HCT116 (cell line): ENCODE measurements at regions not wholly inside any gene's neighbourhood (a gene's known extent, or its start where the extent isn't known, plus 50 kb on each side); places are given as distances from the start of the nearest gene placed in this dataset.

ENCODE experiments used
- ATAC-seq: fragments of 200-7000 bp; cut with Tn5 transposase; 2 replicates; pipeline ENCODE4 v1.9.1; 2020; ENCODE audit warnings: mild to moderate bottlenecking, moderate library complexity
- BruUV-seq: library from RNA; stranded (reverse); fragments of 400-500 nt; replicated peaks from 2 replicates; lab custom pipeline; 2021; lab: Mats Ljungman, UMichigan
- CTCF ChIA-PET: fragments of 300-600 bp; sonication (Branson Sonifier 250); formaldehyde crosslinking; loops from one replicate; lab custom pipeline; 2021; ENCODE audit warnings: antibody characterized with exemption; lab: Charles Lee
- POLR2A ChIA-PET: fragments of 300-600, 350-600 bp; sonication (Branson Sonifier 250); formaldehyde crosslinking; loops from one replicate; lab custom pipeline; 2021; ENCODE audit warnings: antibody characterized with exemption; lab: Charles Lee
- RAD21 ChIA-PET, 2 experiments: fragments of 300-600 bp; sonication (Branson Sonifier 250); formaldehyde crosslinking; loops; one replicate each; lab custom pipeline; 2023; ENCODE audit warnings: low total read pairs in 2 of 2; ENCODE audit not compliant: uncharacterized antibody in 2 of 2, unreplicated experiment in 2 of 2, low non-redundant PET in 1 of 2; lab: Charles Lee
- DNase-seq: peaks from one replicate; pipeline ENCODE4 v3.0.0-alpha.2; 2010; ENCODE audit warnings: low read depth, low spot score
- H2AFZ ChIP-seq: fragments of 200-600 bp; shearing (Covaris generic), sonication (generic); 2 replicates; pipeline ENCODE4 v1.6.1; 2017; ENCODE audit warnings: low read depth, mixed run types, mixed read lengths, antibody characterized with exemption, low read length; ENCODE audit not compliant: poor library complexity, severe bottlenecking
- H3K27ac ChIP-seq: 2 replicates; pipeline ENCODE4 v1.5.1; 2012; ENCODE audit warnings: low read depth, low read length
- H3K27me3 ChIP-seq: fragments of 200-600 bp; sonication (generic); 2 replicates; pipeline ENCODE4 v1.6.1; 2016; ENCODE audit warnings: mixed run types, low read length, mixed read lengths; ENCODE audit not compliant: insufficient read depth
- H3K36me3 ChIP-seq, 2 experiments: fragments of 200-500 bp in 1 of 2; fragments of 200-600 bp in 1 of 2; sonication (Bioruptor generic) in 1 of 2; sonication (generic) in 1 of 2; 2 replicates each; pipeline versions ENCODE4 v1.5.1 to v1.6.1; 2014 to 2016; ENCODE audit warnings: low read length in 2 of 2, inconsistent platforms in 1 of 2, mixed read lengths in 1 of 2, mixed run types in 1 of 2; ENCODE audit not compliant: insufficient read depth in 2 of 2, control insufficient read depth in 1 of 2
- H3K4me1 ChIP-seq, 2 experiments: fragments of 200-600 bp in 1 of 2; sonication (generic) in 1 of 2; 2 replicates each; pipeline versions ENCODE4 v1.5.1 to v1.6.1; 2012 to 2017; ENCODE audit warnings: low read length in 2 of 2, inconsistent platforms in 1 of 2, mild to moderate bottlenecking in 1 of 2, mixed read lengths in 1 of 2, mixed run types in 1 of 2, moderate library complexity in 1 of 2; ENCODE audit not compliant: insufficient read depth in 2 of 2, control insufficient read depth in 1 of 2
- H3K4me2 ChIP-seq: fragments of 200-600 bp; sonication (generic); 2 replicates; pipeline ENCODE4 v1.6.1; 2017; ENCODE audit warnings: mixed run types, low read length, mixed read lengths
- H3K4me3 ChIP-seq, 2 experiments: fragments of 200-600 bp in 1 of 2; sonication (generic) in 1 of 2; replicated peaks in 1 of 2; 2 replicates each; pipeline ENCODE4 v1.5.1; 2011 to 2016; ENCODE audit warnings: low read length in 2 of 2, control low read depth in 1 of 2, low read depth in 1 of 2, mild to moderate bottlenecking in 1 of 2, mixed read lengths in 1 of 2, mixed run types in 1 of 2
- H3K79me2 ChIP-seq: fragments of 200-600 bp; sonication (generic); 2 replicates; pipeline ENCODE4 v1.6.1; 2017; ENCODE audit warnings: mild to moderate bottlenecking, mixed run types, low read length, moderate library complexity, mixed read lengths; ENCODE audit not compliant: insufficient read depth
- H3K9ac ChIP-seq: fragments of 200-600 bp; sonication (generic); 2 replicates; pipeline ENCODE4 v1.6.1; 2016; ENCODE audit warnings: low read length, mixed read lengths
- H3K9me2 ChIP-seq: fragments of 200-600 bp; sonication (generic), shearing (Covaris generic); 2 replicates; pipeline ENCODE4 v1.6.1; 2017; ENCODE audit warnings: mixed run types, mild to moderate bottlenecking, moderate library complexity; ENCODE audit not compliant: insufficient read depth
- H3K9me3 ChIP-seq, 2 experiments: fragments of 200-500 bp in 1 of 2; fragments of 200-600 bp in 1 of 2; sonication (Bioruptor generic) in 1 of 2; sonication (generic) in 1 of 2; 2 replicates each; pipeline ENCODE4 v1.6.1; 2014 to 2017; ENCODE audit warnings: low read length in 2 of 2, mixed read lengths in 2 of 2, inconsistent platforms in 1 of 2, low read depth in 1 of 2, mild to moderate bottlenecking in 1 of 2, mixed run types in 1 of 2, moderate library complexity in 1 of 2; ENCODE audit not compliant: control insufficient read depth in 1 of 2, insufficient read depth in 1 of 2
- H4K20me1 ChIP-seq: fragments of 200-600 bp; sonication (generic), shearing (Covaris generic); 2 replicates; pipeline ENCODE4 v1.6.1; 2017; ENCODE audit warnings: mixed run types, mild to moderate bottlenecking, moderate library complexity; ENCODE audit not compliant: insufficient read depth
- CBX3 ChIP-seq: IDR thresholded peaks from 2 replicates; pipeline ENCODE4 v1.6.1; 2012; ENCODE audit warnings: low read depth
- ELF1 ChIP-seq: IDR thresholded peaks from 2 replicates; pipeline ENCODE4 v1.6.1; 2012; ENCODE audit warnings: low read depth, borderline replicate concordance
- EZH2 ChIP-seq: fragments of 200-600 bp; sonication (generic); IDR thresholded peaks from 2 replicates; pipeline ENCODE4 v1.6.1; 2017; ENCODE audit warnings: antibody characterized with exemption, mixed run types
- FOSL1 ChIP-seq: IDR thresholded peaks from 2 replicates; pipeline ENCODE4 v1.6.1; 2012; ENCODE audit warnings: low read depth
- JUND ChIP-seq: IDR thresholded peaks from 2 replicates; pipeline ENCODE4 v1.6.1; 2012
- POLR2A ChIP-seq: IDR thresholded peaks from 2 replicates; pipeline ENCODE4 v1.7.0; 2011; ENCODE audit warnings: borderline replicate concordance; ENCODE audit not compliant: insufficient read depth, insufficient read length; ENCODE audit errors: extremely low read depth
- TCF7L2 ChIP-seq: IDR thresholded peaks from 2 replicates; pipeline ENCODE4 v1.7.0; 2011; ENCODE audit warnings: borderline replicate concordance, inconsistent platforms; ENCODE audit not compliant: insufficient read depth, insufficient read length; ENCODE audit errors: extremely low read depth
- YY1 ChIP-seq: IDR thresholded peaks from 2 replicates; pipeline ENCODE4 v1.6.1; 2011; ENCODE audit warnings: low read length, low read depth, moderate library complexity, mild to moderate bottlenecking; ENCODE audit not compliant: insufficient replicate concordance; ENCODE audit errors: extremely low read depth
- ZFX ChIP-seq: fragments of 450-650 bp; IDR thresholded peaks from 2 replicates; pipeline ENCODE4 v1.6.1; 2017
- intact Hi-C: fragments of 100-400 bp; cut with micrococcal nuclease; formaldehyde crosslinking; loops from 2 replicates; pipeline ENCODE4 v1.10.0; 2022
- TF ChIP-seq, protein P1 (sequence below): IDR thresholded peaks from 2 replicates; pipeline ENCODE4 v1.6.1; 2011; ENCODE audit warnings: mild to moderate bottlenecking, low read length, moderate library complexity; ENCODE audit not compliant: insufficient replicate concordance; ENCODE audit errors: extremely low read depth
- TF ChIP-seq, protein P2 (sequence below): IDR thresholded peaks from 2 replicates; pipeline ENCODE4 v1.6.1; 2012

DNA sequence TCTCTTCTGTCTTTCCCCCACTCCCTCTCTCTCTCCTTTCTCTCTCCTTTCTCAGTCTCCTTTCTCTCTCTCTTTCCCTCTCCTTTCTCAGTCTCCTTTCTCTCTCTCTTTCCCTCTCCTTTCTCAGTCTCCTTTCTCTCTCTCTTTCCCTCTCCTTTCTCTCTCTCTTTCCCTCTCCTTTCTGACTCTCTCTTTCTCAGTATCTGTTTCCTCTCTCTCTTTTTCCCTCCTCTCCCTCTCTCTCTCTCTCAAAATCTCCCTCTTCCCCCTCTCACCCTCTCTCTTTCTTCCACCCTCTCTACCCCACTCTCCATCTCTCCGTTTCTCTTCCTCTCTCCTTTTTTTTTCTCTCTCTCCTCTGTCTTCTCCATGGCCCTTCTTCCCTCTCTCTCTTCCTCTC lies 258.8 kb downstream of the ASMT start (continued):
- TF ChIP-seq, protein P1, sequence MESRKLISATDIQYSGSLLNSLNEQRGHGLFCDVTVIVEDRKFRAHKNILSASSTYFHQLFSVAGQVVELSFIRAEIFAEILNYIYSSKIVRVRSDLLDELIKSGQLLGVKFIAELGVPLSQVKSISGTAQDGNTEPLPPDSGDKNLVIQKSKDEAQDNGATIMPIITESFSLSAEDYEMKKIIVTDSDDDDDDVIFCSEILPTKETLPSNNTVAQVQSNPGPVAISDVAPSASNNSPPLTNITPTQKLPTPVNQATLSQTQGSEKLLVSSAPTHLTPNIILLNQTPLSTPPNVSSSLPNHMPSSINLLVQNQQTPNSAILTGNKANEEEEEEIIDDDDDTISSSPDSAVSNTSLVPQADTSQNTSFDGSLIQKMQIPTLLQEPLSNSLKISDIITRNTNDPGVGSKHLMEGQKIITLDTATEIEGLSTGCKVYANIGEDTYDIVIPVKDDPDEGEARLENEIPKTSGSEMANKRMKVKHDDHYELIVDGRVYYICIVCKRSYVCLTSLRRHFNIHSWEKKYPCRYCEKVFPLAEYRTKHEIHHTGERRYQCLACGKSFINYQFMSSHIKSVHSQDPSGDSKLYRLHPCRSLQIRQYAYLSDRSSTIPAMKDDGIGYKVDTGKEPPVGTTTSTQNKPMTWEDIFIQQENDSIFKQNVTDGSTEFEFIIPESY, result no peak
- TF ChIP-seq ELF1, result no peak
- no peak for TF ChIP-seq EZH2
- TF ChIP-seq, protein P2, sequence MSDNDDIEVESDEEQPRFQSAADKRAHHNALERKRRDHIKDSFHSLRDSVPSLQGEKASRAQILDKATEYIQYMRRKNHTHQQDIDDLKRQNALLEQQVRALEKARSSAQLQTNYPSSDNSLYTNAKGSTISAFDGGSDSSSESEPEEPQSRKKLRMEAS, result no peak

DNA sequence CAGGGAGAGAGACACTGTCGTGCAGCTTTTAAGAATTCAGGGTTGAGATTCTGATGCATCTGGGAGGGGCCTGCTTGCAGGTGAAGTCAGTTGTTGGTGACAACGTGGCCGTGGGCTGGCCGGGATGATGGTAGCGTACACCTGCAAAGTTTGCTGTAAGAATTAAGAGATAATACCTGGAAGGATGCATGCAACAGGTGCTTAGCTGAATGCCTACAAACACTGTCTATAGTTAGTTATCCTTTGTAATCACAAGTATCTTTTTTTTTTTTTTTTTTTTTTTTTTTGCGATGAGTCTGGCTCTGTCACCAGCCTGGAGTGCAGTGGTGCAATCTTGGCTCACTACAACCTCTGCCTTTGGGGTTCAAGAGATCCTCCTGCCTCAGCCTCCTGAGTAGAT lies 259.6 kb downstream of the ASMT start:
- Histone ChIP-seq H3K27me3 (no peaks in the 10 kb centered on the region), H3K9ac (no peak overlapping the region), H2AFZ (no peak overlapping the region), H3K79me2 (no peaks in the 10 kb centered on the region), H3K9me3 (no peaks in the 10 kb centered on the region), H4K20me1 (no peaks in the 10 kb centered on the region), H3K4me3 (no peak overlapping the region), H3K27ac (no peak overlapping the region), H3K4me2 (no peak overlapping the region), H3K36me3 (no peaks in the 10 kb centered on the region), H3K4me1 (no peaks in the 10 kb centered on the region), H3K9me2 (no peaks in the 10 kb centered on the region)
- ATAC-seq (no peak), DNase-seq (no peak)
- intact Hi-C loops, result no loop called here
- ChIA-PET POLR2A (no interaction called here), RAD21 (no interaction called here), CTCF (no interaction called here)
- BruUV-seq, result no TSS peak
- TF ChIP-seq TCF7L2 (no peak), ZFX (no peak), YY1 (no peak), POLR2A (no peak), FOSL1 (no peak), CBX3 (no peak), JUND (no peak)
- TF ChIP-seq, protein P1, result no peak
- TF ChIP-seq, protein P2, result no peak
